DND-41 (cell line): ENCODE measurements at regions not wholly inside any gene's neighbourhood (a gene's known extent, or its start where the extent isn't known, plus 50 kb on each side); places are given as distances from the start of the nearest gene placed in this dataset.

Experiments
- ATAC-seq: fragments of 200-7000 bp; cut with Tn5 transposase; 3 replicates; pipeline ENCODE4 v1.9.1; 2021; ENCODE audit warnings: low read depth; ENCODE audit not compliant: insufficient read depth
- DNase-seq: peaks from one replicate; pipeline ENCODE4 v3.0.0-alpha.2; 2020
- H2AFZ ChIP-seq: 2 replicates; pipeline ENCODE4 v1.6.0; 2012; ENCODE audit warnings: low read depth, low read length
- H3K27ac ChIP-seq: 2 replicates; pipeline ENCODE4 v1.5.1; 2012; ENCODE audit warnings: low read length, inconsistent platforms
- H3K27me3 ChIP-seq: fragments of 200-600 bp; sonication (generic); 2 replicates; pipeline ENCODE4 v1.6.0; 2012; ENCODE audit warnings: low read length, mild to moderate bottlenecking, inconsistent platforms; ENCODE audit not compliant: insufficient read depth, poor library complexity
- H3K36me3 ChIP-seq: 2 replicates; pipeline ENCODE4 v1.5.1; 2012; ENCODE audit warnings: low read length, inconsistent platforms; ENCODE audit not compliant: insufficient read depth
- H3K4me1 ChIP-seq: 2 replicates; pipeline ENCODE4 v1.5.1; 2012; ENCODE audit warnings: mild to moderate bottlenecking, low read length; ENCODE audit not compliant: insufficient read depth
- H3K4me2 ChIP-seq: 2 replicates; pipeline ENCODE4 v1.6.0; 2012; ENCODE audit warnings: mild to moderate bottlenecking, moderate library complexity, low read length, inconsistent platforms; ENCODE audit not compliant: insufficient read depth
- H3K4me3 ChIP-seq, 2 experiments: fragments of 200-600 bp in 1 of 2; shearing (Covaris generic) in 1 of 2; 2 replicates each; pipeline ENCODE4 v1.5.1; 2012 to 2016; ENCODE audit warnings: inconsistent platforms in 2 of 2, low read length in 2 of 2, mild to moderate bottlenecking in 2 of 2, low read depth in 1 of 2, moderate library complexity in 1 of 2
- H3K79me2 ChIP-seq: 2 replicates; pipeline ENCODE4 v1.6.0; 2012; ENCODE audit warnings: low read length, inconsistent platforms; ENCODE audit not compliant: insufficient read depth
- H3K9ac ChIP-seq: 2 replicates; pipeline ENCODE4 v1.6.0; 2012; ENCODE audit warnings: low read depth, mild to moderate bottlenecking, inconsistent platforms, low read length, moderate library complexity
- H3K9me3 ChIP-seq: 2 replicates; pipeline ENCODE4 v1.5.1; 2012; ENCODE audit warnings: low read length, moderate library complexity, mild to moderate bottlenecking, inconsistent platforms; ENCODE audit not compliant: insufficient read depth, severe bottlenecking
- H4K20me1 ChIP-seq: 2 replicates; pipeline ENCODE4 v1.6.0; 2012; ENCODE audit warnings: low read length; ENCODE audit not compliant: insufficient read depth
- CTCF ChIP-seq: IDR thresholded peaks from 2 replicates; pipeline ENCODE4 v1.5.1; 2012; ENCODE audit warnings: borderline replicate concordance, low read length, moderate library complexity, mild to moderate bottlenecking; ENCODE audit not compliant: poor library complexity, severe bottlenecking; ENCODE audit errors: extremely low read depth
- EZH2 ChIP-seq: IDR thresholded peaks from 3 replicates; pipeline ENCODE4 v1.6.1; 2012; ENCODE audit warnings: borderline replicate concordance, low read depth, mild to moderate bottlenecking, moderate library complexity, low read length, inconsistent platforms; ENCODE audit not compliant: severe bottlenecking

- Histone ChIP-seq H3K4me1 (no peaks in the 10 kb centered on the region), H4K20me1 (no peaks in the 10 kb centered on the region), H3K36me3 (no peaks in the 10 kb centered on the region), H3K4me3 (no peak overlapping the region), H3K9ac (no peak overlapping the region), H2AFZ (no peak overlapping the region), H3K4me2 (no peak overlapping the region), H3K9me3 (no peaks in the 10 kb centered on the region), H3K27me3 (peaks cover 4% of the 10 kb centered on the region), H3K79me2 (no peaks in the 10 kb centered on the region), H3K27ac (no peak overlapping the region)
- TF ChIP-seq EZH2 = no peak
- TF ChIP-seq CTCF = no peak
- no peak for ATAC-seq
- no peak for DNase-seq
Observed at GRCh38 chr9:113742878-113743277, 133.2 kb upstream of the ZNF618 start.

DNA sequence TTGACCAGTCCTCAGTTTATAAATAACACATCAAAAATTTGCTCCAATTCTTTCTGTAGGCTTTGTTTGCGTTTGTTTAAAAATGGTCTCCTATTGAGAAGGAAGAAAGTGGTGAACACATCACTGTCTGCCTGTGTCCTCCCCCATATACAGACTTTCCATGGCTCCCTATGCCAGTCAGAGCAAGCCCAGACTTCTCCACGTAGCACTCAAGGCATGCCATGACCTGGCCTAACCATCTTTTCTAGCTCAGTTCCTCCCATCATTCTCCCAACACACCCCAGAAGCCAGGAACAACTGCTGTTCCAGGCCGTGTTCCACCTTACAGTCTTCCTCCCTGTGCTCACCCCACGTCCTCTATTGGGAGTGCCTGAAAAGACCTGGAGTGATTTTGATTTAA, 129.6 kb upstream of the ZNF618 start:
- H3K9ac ChIP-seq = no peak overlapping the region

GRCh38 chr9:113748135-113748534, 128.0 kb upstream of the ZNF618 start:
- Histone ChIP-seq H3K9ac (no peak overlapping the region), H4K20me1 (no peaks in the 10 kb centered on the region), H3K4me3 (no peak overlapping the region), H3K4me1 (no peaks in the 10 kb centered on the region), H3K4me2 (no peak overlapping the region), H3K79me2 (no peaks in the 10 kb centered on the region), H3K36me3 (no peaks in the 10 kb centered on the region), H3K9me3 (no peaks in the 10 kb centered on the region), H3K27ac (no peak overlapping the region), H2AFZ (no peak overlapping the region), H3K27me3 (peaks cover 4% of the 10 kb centered on the region)
- TF ChIP-seq CTCF = no peak
- TF ChIP-seq EZH2 = no peak
- DNase-seq (no peak), ATAC-seq (no peak)

More for the DNA sequence above, 129.6 kb upstream of the ZNF618 start:
- H4K20me1 ChIP-seq = no peaks in the 10 kb centered on the region
- no peaks in the 10 kb centered on the region for H3K4me1 ChIP-seq
- DNase-seq (no peak), ATAC-seq (no peak)
- H3K27ac ChIP-seq = no peak overlapping the region
- no peak for TF ChIP-seq EZH2
- TF ChIP-seq CTCF = no peak
- no peak overlapping the region for H3K4me2 ChIP-seq
- no peaks in the 10 kb centered on the region for H3K9me3 ChIP-seq
- no peak overlapping the region for H3K4me3 ChIP-seq
- H3K36me3 ChIP-seq = no peaks in the 10 kb centered on the region
- H2AFZ ChIP-seq = no peak overlapping the region
- no peaks in the 10 kb centered on the region for H3K79me2 ChIP-seq
- peaks cover 4% of the 10 kb centered on the region for H3K27me3 ChIP-seq

GRCh38 chr9:113753398-113754119, 122.5 kb upstream of the ZNF618 start:
- Histone ChIP-seq H3K4me3 (no peak overlapping the region), H3K36me3 (no peaks in the 10 kb centered on the region), H3K4me2 (no peak overlapping the region), H3K27ac (no peak overlapping the region), H3K79me2 (no peaks in the 10 kb centered on the region), H4K20me1 (no peaks in the 10 kb centered on the region), H3K9ac (no peak overlapping the region), H3K27me3 (no peaks in the 10 kb centered on the region), H3K9me3 (no peaks in the 10 kb centered on the region), H2AFZ (no peak overlapping the region), H3K4me1 (no peaks in the 10 kb centered on the region)
- TF ChIP-seq CTCF = no peak
- DNase-seq (no peak), ATAC-seq (no peak)
